Activated naive CD8-positive, alpha-beta T cell (primary cell): ENCODE measurements at regions not wholly inside any gene's neighbourhood (a gene's known extent, or its start where the extent isn't known, plus 50 kb on each side); places are given as distances from the start of the nearest gene placed in this dataset.
"Not testable (repeated sequence)": the region's sequence is repeated elsewhere in the genome, so short reads cannot be mapped to it uniquely, and the experiment has no call there.

Experiments used
- H3K27ac Mint-ChIP-seq: one replicate; pipeline ENCODE4 v1.8.0; 2021; ENCODE audit warnings: mixed read lengths
- H3K27me3 Mint-ChIP-seq: one replicate; pipeline ENCODE4 v1.8.0; 2021; ENCODE audit warnings: mixed read lengths
- H3K36me3 Mint-ChIP-seq: one replicate; pipeline ENCODE4 v1.8.0; 2021; ENCODE audit warnings: mixed read lengths
- H3K4me1 Mint-ChIP-seq: one replicate; pipeline ENCODE4 v1.8.0; 2021; ENCODE audit warnings: low read depth, mixed read lengths
- H3K4me3 Mint-ChIP-seq: one replicate; pipeline ENCODE4 v1.8.0; 2021; ENCODE audit warnings: mild to moderate bottlenecking, mixed read lengths
- H3K9me3 Mint-ChIP-seq: one replicate; pipeline ENCODE4 v1.8.0; 2021; ENCODE audit warnings: low read depth, mixed read lengths

- not testable (repeated sequence) for H3K36me3 Mint-ChIP-seq, H3K9me3 Mint-ChIP-seq, H3K27ac Mint-ChIP-seq, H3K27me3 Mint-ChIP-seq, H3K4me3 Mint-ChIP-seq, H3K4me1 Mint-ChIP-seq
Observed at GRCh38 chr1:121574505-121574899, 389.7 kb downstream of the SRGAP2C start.

GRCh38 chr1:121582898-121583297, 398.1 kb downstream of the SRGAP2C start:
- not testable (repeated sequence) for H3K27ac Mint-ChIP-seq, H3K27me3 Mint-ChIP-seq

GRCh38 chr1:121586369-121587229, 401.8 kb downstream of the SRGAP2C start:
- Mint-ChIP-seq H3K4me3 (peak overlapping the region; percentile 8), H3K4me1 (peaks cover 23% of the 10 kb centered on the region), H3K27ac (no peak overlapping the region), H3K9me3 (peaks cover 26% of the 10 kb centered on the region), H3K36me3 (peaks cover 28% of the 10 kb centered on the region), H3K27me3 (no peaks in the 10 kb centered on the region)

More at GRCh38 chr1:121582898-121583297, 398.1 kb downstream of the SRGAP2C start:
- H3K36me3 Mint-ChIP-seq = peaks cover 26% of the 10 kb centered on the region
- H3K4me1 Mint-ChIP-seq = peaks cover 17% of the 10 kb centered on the region
- H3K4me3 Mint-ChIP-seq = not testable (repeated sequence)
- peaks cover 17% of the 10 kb centered on the region for H3K9me3 Mint-ChIP-seq

- H3K27me3 Mint-ChIP-seq = no peaks in the 10 kb centered on the region
Observed at GRCh38 chr1:121587230-121587569, 402.4 kb downstream of the SRGAP2C start.

GRCh38 chr1:121587777-121588176, 403.0 kb downstream of the SRGAP2C start:
- no peak overlapping the region for H3K4me3 Mint-ChIP-seq
- H3K9me3 Mint-ChIP-seq = peaks cover 26% of the 10 kb centered on the region
- no peaks in the 10 kb centered on the region for H3K27me3 Mint-ChIP-seq
- no peak overlapping the region for H3K27ac Mint-ChIP-seq
- H3K4me1 Mint-ChIP-seq = peaks cover 23% of the 10 kb centered on the region
- peaks cover 23% of the 10 kb centered on the region for H3K36me3 Mint-ChIP-seq

More at GRCh38 chr1:121587230-121587569, 402.4 kb downstream of the SRGAP2C start:
- peaks cover 28% of the 10 kb centered on the region for H3K36me3 Mint-ChIP-seq
- H3K27ac Mint-ChIP-seq = no peak overlapping the region
- no peak overlapping the region for H3K4me3 Mint-ChIP-seq
- H3K4me1 Mint-ChIP-seq = peaks cover 23% of the 10 kb centered on the region
- H3K9me3 Mint-ChIP-seq = peaks cover 26% of the 10 kb centered on the region

GRCh38 chr1:121594096-121594495, 409.3 kb downstream of the SRGAP2C start:
- Mint-ChIP-seq H3K9me3 (peaks cover 6% of the 10 kb centered on the region), H3K4me3 (no peak overlapping the region), H3K27me3 (no peaks in the 10 kb centered on the region), H3K27ac (no peak overlapping the region), H3K36me3 (peaks cover 6% of the 10 kb centered on the region), H3K4me1 (peaks cover 9% of the 10 kb centered on the region)

- no peak overlapping the region for H3K27ac Mint-ChIP-seq
- no peak overlapping the region for H3K4me3 Mint-ChIP-seq
- peaks cover 7% of the 10 kb centered on the region for H3K36me3 Mint-ChIP-seq
- H3K9me3 Mint-ChIP-seq = peaks cover 6% of the 10 kb centered on the region
- H3K27me3 Mint-ChIP-seq = no peaks in the 10 kb centered on the region
- H3K4me1 Mint-ChIP-seq = peaks cover 9% of the 10 kb centered on the region
Observed at GRCh38 chr1:121595089-121595488, 410.3 kb downstream of the SRGAP2C start.

- H3K4me1 Mint-ChIP-seq, H3K4me3 Mint-ChIP-seq, H3K27me3 Mint-ChIP-seq, H3K9me3 Mint-ChIP-seq, H3K27ac Mint-ChIP-seq: not testable (repeated sequence)
- peaks cover 19% of the 10 kb centered on the region for H3K36me3 Mint-ChIP-seq
Observed at GRCh38 chr1:121604843-121605444, 420.2 kb downstream of the SRGAP2C start.

GRCh38 chr1:121607499-121607898, 422.7 kb downstream of the SRGAP2C start:
- H3K4me1 Mint-ChIP-seq, H3K27me3 Mint-ChIP-seq, H3K27ac Mint-ChIP-seq, H3K36me3 Mint-ChIP-seq, H3K4me3 Mint-ChIP-seq, H3K9me3 Mint-ChIP-seq: not testable (repeated sequence)
